GM18517 (cell line): ENCODE measurements at regions not wholly inside any gene's neighbourhood (a gene's known extent, or its start where the extent isn't known, plus 50 kb on each side); places are given as distances from the start of the nearest gene placed in this dataset.
"Not testable (repeated sequence)": the region's sequence is repeated elsewhere in the genome, so short reads cannot be mapped to it uniquely, and the experiment has no call there.

Source experiments
- ATAC-seq: cut with Tn5 transposase; IDR thresholded peaks from one replicate; pipeline ENCODE4 v1.9.1; 2021; ENCODE audit warnings: mild to moderate bottlenecking, moderate library complexity; ENCODE audit not compliant: unreplicated experiment

- ATAC-seq, result no peak
These were observed 1832.1 kb downstream of the ARAP2 start for GRCh38 chr4:34412233-34412632.

- ATAC-seq, result no peak
These were observed 1831.4 kb downstream of the ARAP2 start for GRCh38 chr4:34412911-34413310.

- ATAC-seq, result no peak
These were observed 1827.2 kb downstream of the ARAP2 start for GRCh38 chr4:34417160-34417559.

GRCh38 chr4:34419871-34420270 is 1824.4 kb downstream of the ARAP2 start:
- no peak for ATAC-seq

- no peak for ATAC-seq
These were observed 1821.7 kb downstream of the ARAP2 start for GRCh38 chr4:34422472-34423175.

GRCh38 chr4:34432706-34433105 is 1811.6 kb downstream of the ARAP2 start:
- ATAC-seq, result no peak

GRCh38 chr4:34434377-34434776 is 1809.9 kb downstream of the ARAP2 start:
- not testable (repeated sequence) for ATAC-seq

GRCh38 chr4:34464196-34464595 is 1780.1 kb downstream of the ARAP2 start:
- ATAC-seq, result no peak

- no peak for ATAC-seq
These were observed 1777.9 kb downstream of the ARAP2 start for GRCh38 chr4:34466411-34466810.

GRCh38 chr4:34469516-34469915 is 1774.8 kb downstream of the ARAP2 start:
- no peak for ATAC-seq

GRCh38 chr4:34485252-34485651 is 1759.1 kb downstream of the ARAP2 start:
- ATAC-seq, result no peak

GRCh38 chr4:34486461-34487363 is 1757.6 kb downstream of the ARAP2 start:
- no peak for ATAC-seq

GRCh38 chr4:34492414-34492813 is 1751.9 kb downstream of the ARAP2 start:
- ATAC-seq, result no peak

GRCh38 chr4:34502086-34502485 is 1742.2 kb downstream of the ARAP2 start:
- no peak for ATAC-seq

- not testable (repeated sequence) for ATAC-seq
These were observed 1739.6 kb downstream of the ARAP2 start for GRCh38 chr4:34504731-34505130.

GRCh38 chr4:34506511-34507092 is 1737.7 kb downstream of the ARAP2 start:
- ATAC-seq, result not testable (repeated sequence)

GRCh38 chr4:34512616-34513015 is 1731.7 kb downstream of the ARAP2 start:
- no peak for ATAC-seq

- no peak for ATAC-seq
These were observed 1727.8 kb downstream of the ARAP2 start for GRCh38 chr4:34516524-34516923.

GRCh38 chr4:34534916-34535315 is 1709.4 kb downstream of the ARAP2 start:
- no peak for ATAC-seq

- no peak for ATAC-seq
These were observed 1678.2 kb downstream of the ARAP2 start for GRCh38 chr4:34566091-34566490.

- ATAC-seq, result no peak
These were observed 1672.3 kb downstream of the ARAP2 start for GRCh38 chr4:34572026-34572425.

- no peak for ATAC-seq
These were observed 1629.0 kb downstream of the ARAP2 start for GRCh38 chr4:34615315-34615714.
